ENCODE measurements at regions not wholly inside any gene's neighbourhood (a gene's known extent, or its start where the extent isn't known, plus 50 kb on each side); places are given as distances from the start of the nearest gene placed in this dataset.

DNA sequence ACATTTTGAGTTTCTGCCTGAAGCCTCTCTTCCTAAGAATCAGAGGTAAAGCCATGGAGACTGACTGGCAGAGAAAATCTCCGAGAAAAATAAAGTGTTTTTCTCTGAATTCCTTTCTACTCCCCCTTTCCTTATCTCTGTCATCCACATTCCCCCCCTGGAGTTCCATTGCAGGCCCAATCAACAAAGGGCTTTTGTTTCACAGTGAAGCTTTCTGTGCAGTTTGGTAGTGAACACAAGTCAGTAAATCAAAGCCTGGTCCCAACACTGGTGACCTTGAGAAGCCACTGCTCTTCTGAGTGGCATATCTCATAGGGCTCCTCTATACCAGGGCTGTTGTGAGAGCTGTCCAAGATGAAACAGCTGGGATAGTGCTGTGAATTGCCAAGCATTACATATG lies 228.4 kb downstream of the SEC16B start:
- Histone ChIP-seq H3K27me3 (ENCODE audit: control insufficient read depth in 2 of 2, insufficient read depth in 2 of 2, low read length in 2 of 2) (no peaks in the 10 kb centered on the region), H3K9me3 (ENCODE audit: control insufficient read depth in 2 of 2, low read length in 2 of 2) (no peaks in the 10 kb centered on the region), H3K4me1 (ENCODE audit: control insufficient read depth in 2 of 2, insufficient read depth in 2 of 2, low read length in 2 of 2) (no peaks in the 10 kb centered on the region), H3K36me3 (ENCODE audit: control insufficient read depth in 2 of 2, insufficient read depth in 2 of 2, low read length in 2 of 2) (no peaks in the 10 kb centered on the region), H3K27ac (ENCODE audit: low read depth in 2 of 2, low read length in 2 of 2) (no peak overlapping the region), H3K4me3 (ENCODE audit: low read length in 2 of 2) (no peak overlapping the region), H3K9ac (ENCODE audit: low read depth in 1 of 2, low read length in 2 of 2) (no peak overlapping the region)

DNA sequence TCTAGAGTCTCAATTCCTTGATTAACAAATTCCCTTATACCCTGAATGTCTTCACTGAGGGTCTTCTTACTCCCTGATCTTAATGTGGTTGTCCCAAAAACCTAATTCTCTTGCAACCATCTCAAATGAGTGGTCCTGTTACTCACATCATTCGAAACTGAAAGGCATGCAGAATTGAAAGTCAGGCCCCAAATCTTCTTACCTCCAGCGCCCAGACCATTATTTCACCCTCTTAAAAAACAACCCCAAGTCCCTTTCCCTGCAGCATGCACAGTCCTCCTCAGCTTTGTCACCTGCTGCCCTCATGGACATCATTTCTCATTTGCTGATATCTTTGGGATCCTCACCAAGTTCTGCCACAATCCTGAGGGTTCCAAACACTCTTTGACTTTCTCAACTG lies 230.1 kb downstream of the SEC16B start:
- H3K27me3 ChIP-seq (ENCODE audit: control insufficient read depth in 2 of 2, insufficient read depth in 2 of 2, low read length in 2 of 2): no peaks in the 10 kb centered on the region
- no peaks in the 10 kb centered on the region for H3K9me3 ChIP-seq (ENCODE audit: control insufficient read depth in 2 of 2, low read length in 2 of 2)
- no peak overlapping the region for H3K27ac ChIP-seq (ENCODE audit: low read depth in 2 of 2, low read length in 2 of 2)
- no peaks in the 10 kb centered on the region for H3K4me1 ChIP-seq (ENCODE audit: control insufficient read depth in 2 of 2, insufficient read depth in 2 of 2, low read length in 2 of 2)
- H3K36me3 ChIP-seq (ENCODE audit: control insufficient read depth in 2 of 2, insufficient read depth in 2 of 2, low read length in 2 of 2): no peaks in the 10 kb centered on the region
- H3K4me3 ChIP-seq (ENCODE audit: low read length in 2 of 2): no peak overlapping the region
- H3K9ac ChIP-seq (ENCODE audit: low read depth in 1 of 2, low read length in 2 of 2): no peak overlapping the region

- H3K27me3 ChIP-seq (ENCODE audit: control insufficient read depth in 2 of 2, insufficient read depth in 2 of 2, low read length in 2 of 2): no peaks in the 10 kb centered on the region
- no peaks in the 10 kb centered on the region for H3K9me3 ChIP-seq (ENCODE audit: control insufficient read depth in 2 of 2, low read length in 2 of 2)
- H3K9ac ChIP-seq (ENCODE audit: low read depth in 1 of 2, low read length in 2 of 2): no peak overlapping the region
- H3K36me3 ChIP-seq (ENCODE audit: control insufficient read depth in 2 of 2, insufficient read depth in 2 of 2, low read length in 2 of 2): no peaks in the 10 kb centered on the region
- H3K4me1 ChIP-seq (ENCODE audit: control insufficient read depth in 2 of 2, insufficient read depth in 2 of 2, low read length in 2 of 2): no peaks in the 10 kb centered on the region
- no peak overlapping the region for H3K4me3 ChIP-seq (ENCODE audit: low read length in 2 of 2)
- no peak overlapping the region for H3K27ac ChIP-seq (ENCODE audit: low read depth in 2 of 2, low read length in 2 of 2)
Measured at GRCh38 chr1:177737456-177737855, 232.4 kb downstream of the SEC16B start.

DNA sequence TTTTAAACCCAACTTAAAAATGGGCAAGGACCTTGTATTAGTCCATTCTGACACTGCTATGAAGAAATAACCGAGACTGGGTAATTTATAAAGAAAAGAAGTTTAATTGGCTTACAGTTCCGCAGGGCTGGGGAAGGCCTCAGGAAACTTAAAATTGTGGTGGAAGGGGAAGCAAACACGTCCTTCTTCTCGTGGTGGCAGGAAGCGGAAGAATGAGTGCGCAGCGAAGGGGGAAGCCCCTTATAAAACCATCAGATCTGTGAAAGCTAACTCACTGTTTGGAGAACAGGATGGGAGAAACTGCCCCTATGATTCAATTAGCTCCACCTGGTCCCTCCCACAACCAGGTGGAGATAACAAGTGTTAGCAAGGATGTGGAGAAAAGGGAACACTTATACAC lies 237.7 kb downstream of the SEC16B start:
- no peaks in the 10 kb centered on the region for H3K27me3 ChIP-seq (ENCODE audit: control insufficient read depth in 2 of 2, insufficient read depth in 2 of 2, low read length in 2 of 2)
- no peak overlapping the region for H3K9ac ChIP-seq (ENCODE audit: low read depth in 1 of 2, low read length in 2 of 2)
- H3K4me1 ChIP-seq (ENCODE audit: control insufficient read depth in 2 of 2, insufficient read depth in 2 of 2, low read length in 2 of 2): no peaks in the 10 kb centered on the region
- H3K9me3 ChIP-seq (ENCODE audit: control insufficient read depth in 2 of 2, low read length in 2 of 2): no peaks in the 10 kb centered on the region
- H3K4me3 ChIP-seq (ENCODE audit: low read length in 2 of 2): no peak overlapping the region
- no peaks in the 10 kb centered on the region for H3K36me3 ChIP-seq (ENCODE audit: control insufficient read depth in 2 of 2, insufficient read depth in 2 of 2, low read length in 2 of 2)
- H3K27ac ChIP-seq (ENCODE audit: low read depth in 2 of 2, low read length in 2 of 2): no peak overlapping the region

DNA sequence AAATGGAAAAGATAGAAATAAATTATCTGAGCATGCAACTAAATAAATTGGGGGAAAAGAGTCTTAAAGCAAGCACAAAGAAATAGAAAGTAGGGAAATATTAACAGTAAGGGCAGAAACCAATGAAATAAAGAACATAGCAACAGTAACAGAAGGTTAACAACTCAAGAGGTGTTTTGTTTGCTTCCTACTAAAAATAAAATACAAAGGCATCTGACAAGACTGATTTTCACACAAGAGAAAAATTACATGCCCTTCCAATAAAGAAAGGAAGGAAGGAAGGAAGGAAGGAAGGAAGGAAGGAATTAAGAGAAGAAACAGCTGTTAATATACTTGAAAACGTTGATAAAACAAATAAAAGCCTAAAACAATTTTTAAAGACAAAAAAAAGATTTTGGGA lies 240.2 kb downstream of the SEC16B start:
- H3K4me1 ChIP-seq (ENCODE audit: control insufficient read depth in 2 of 2, insufficient read depth in 2 of 2, low read length in 2 of 2): no peaks in the 10 kb centered on the region
- no peak overlapping the region for H3K27ac ChIP-seq (ENCODE audit: low read depth in 2 of 2, low read length in 2 of 2)
- no peak overlapping the region for H3K9ac ChIP-seq (ENCODE audit: low read depth in 1 of 2, low read length in 2 of 2)
- H3K9me3 ChIP-seq (ENCODE audit: control insufficient read depth in 2 of 2, low read length in 2 of 2): peaks cover 0 to 3% of the 10 kb centered on the region in 2 donors
- H3K27me3 ChIP-seq (ENCODE audit: control insufficient read depth in 2 of 2, insufficient read depth in 2 of 2, low read length in 2 of 2): no peaks in the 10 kb centered on the region
- H3K4me3 ChIP-seq (ENCODE audit: low read length in 2 of 2): no peak overlapping the region
- H3K36me3 ChIP-seq (ENCODE audit: control insufficient read depth in 2 of 2, insufficient read depth in 2 of 2, low read length in 2 of 2): no peaks in the 10 kb centered on the region

DNA sequence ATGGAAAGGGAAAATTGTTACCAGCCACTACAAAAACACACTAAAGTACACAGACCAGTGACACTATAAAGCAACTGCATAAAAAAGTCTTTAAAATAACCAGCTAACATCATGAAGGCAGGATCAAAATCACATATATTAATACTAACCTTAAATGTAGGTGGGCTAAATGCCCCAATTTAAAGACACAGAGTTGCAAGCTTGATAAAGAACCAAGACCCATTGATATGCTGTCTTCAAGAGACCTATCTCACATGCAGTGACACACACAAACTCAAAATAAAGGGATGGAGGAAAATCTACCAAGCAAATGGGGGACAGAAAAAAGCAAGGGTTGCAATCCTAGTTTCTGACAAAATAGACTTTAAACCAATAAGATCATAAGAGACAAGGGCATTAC lies 246.3 kb downstream of the SEC16B start:
- no peak overlapping the region for H3K27ac ChIP-seq (ENCODE audit: low read depth in 2 of 2, low read length in 2 of 2)
- no peaks in the 10 kb centered on the region for H3K36me3 ChIP-seq (ENCODE audit: control insufficient read depth in 2 of 2, insufficient read depth in 2 of 2, low read length in 2 of 2)
- H3K9ac ChIP-seq (ENCODE audit: low read depth in 1 of 2, low read length in 2 of 2): no peak overlapping the region
- no peak overlapping the region for H3K4me3 ChIP-seq (ENCODE audit: low read length in 2 of 2)
- no peaks in the 10 kb centered on the region for H3K27me3 ChIP-seq (ENCODE audit: control insufficient read depth in 2 of 2, insufficient read depth in 2 of 2, low read length in 2 of 2)
- peaks cover 0 to 3% of the 10 kb centered on the region in 2 donors for H3K9me3 ChIP-seq (ENCODE audit: control insufficient read depth in 2 of 2, low read length in 2 of 2)
- no peaks in the 10 kb centered on the region for H3K4me1 ChIP-seq (ENCODE audit: control insufficient read depth in 2 of 2, insufficient read depth in 2 of 2, low read length in 2 of 2)

- no peak overlapping the region for H3K27ac ChIP-seq (ENCODE audit: low read depth in 2 of 2, low read length in 2 of 2)
Measured at GRCh38 chr1:177710696-177711620, 258.9 kb downstream of the SEC16B start.

DNA sequence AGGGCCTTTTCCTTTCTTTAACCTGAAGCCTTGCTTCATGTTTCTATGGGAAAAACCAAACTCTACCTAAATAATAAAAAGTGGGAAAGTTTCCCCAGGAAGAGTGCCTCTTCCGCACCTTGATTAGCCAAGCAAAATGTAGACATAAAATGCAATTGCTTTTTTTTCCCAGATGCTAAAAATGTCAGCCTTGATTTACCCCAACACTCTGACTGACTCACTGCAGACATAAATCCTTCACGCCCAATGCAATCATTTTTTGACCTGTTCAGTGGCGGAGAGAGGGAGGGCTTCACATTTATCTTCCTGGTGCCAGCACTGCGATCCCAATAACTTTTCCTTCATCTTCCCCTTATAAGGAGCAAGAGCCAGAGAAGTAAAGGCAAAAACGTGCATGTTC lies 261.5 kb downstream of the SEC16B start:
- no peaks in the 10 kb centered on the region for H3K9me3 ChIP-seq (ENCODE audit: control insufficient read depth in 2 of 2, low read length in 2 of 2)
- no peaks in the 10 kb centered on the region for H3K4me1 ChIP-seq (ENCODE audit: control insufficient read depth in 2 of 2, insufficient read depth in 2 of 2, low read length in 2 of 2)
- H3K4me3 ChIP-seq (ENCODE audit: low read length in 2 of 2): no peak overlapping the region
- H3K27ac ChIP-seq (ENCODE audit: low read depth in 2 of 2, low read length in 2 of 2): no peak overlapping the region
- no peaks in the 10 kb centered on the region for H3K27me3 ChIP-seq (ENCODE audit: control insufficient read depth in 2 of 2, insufficient read depth in 2 of 2, low read length in 2 of 2)
- H3K36me3 ChIP-seq (ENCODE audit: control insufficient read depth in 2 of 2, insufficient read depth in 2 of 2, low read length in 2 of 2): no peaks in the 10 kb centered on the region
- H3K9ac ChIP-seq (ENCODE audit: low read depth in 1 of 2, low read length in 2 of 2): no peak overlapping the region

More at GRCh38 chr1:177710696-177711620, 258.9 kb downstream of the SEC16B start:
- no peak overlapping the region for H3K9ac ChIP-seq (ENCODE audit: low read depth in 1 of 2, low read length in 2 of 2)
- H3K4me3 ChIP-seq (ENCODE audit: low read length in 2 of 2): no peak overlapping the region
- no peaks in the 10 kb centered on the region for H3K4me1 ChIP-seq (ENCODE audit: control insufficient read depth in 2 of 2, insufficient read depth in 2 of 2, low read length in 2 of 2)
- no peaks in the 10 kb centered on the region for H3K36me3 ChIP-seq (ENCODE audit: control insufficient read depth in 2 of 2, insufficient read depth in 2 of 2, low read length in 2 of 2)
- no peaks in the 10 kb centered on the region for H3K27me3 ChIP-seq (ENCODE audit: control insufficient read depth in 2 of 2, insufficient read depth in 2 of 2, low read length in 2 of 2)
- H3K9me3 ChIP-seq (ENCODE audit: control insufficient read depth in 2 of 2, low read length in 2 of 2): no peaks in the 10 kb centered on the region

- H3K27ac ChIP-seq (ENCODE audit: low read depth in 2 of 2, low read length in 2 of 2): no peak overlapping the region
- H3K9me3 ChIP-seq (ENCODE audit: control insufficient read depth in 2 of 2, low read length in 2 of 2): no peaks in the 10 kb centered on the region
- no peak overlapping the region for H3K9ac ChIP-seq (ENCODE audit: low read depth in 1 of 2, low read length in 2 of 2)
- no peaks in the 10 kb centered on the region for H3K27me3 ChIP-seq (ENCODE audit: control insufficient read depth in 2 of 2, insufficient read depth in 2 of 2, low read length in 2 of 2)
- no peaks in the 10 kb centered on the region for H3K36me3 ChIP-seq (ENCODE audit: control insufficient read depth in 2 of 2, insufficient read depth in 2 of 2, low read length in 2 of 2)
- H3K4me1 ChIP-seq (ENCODE audit: control insufficient read depth in 2 of 2, insufficient read depth in 2 of 2, low read length in 2 of 2): no peaks in the 10 kb centered on the region
- H3K4me3 ChIP-seq (ENCODE audit: low read length in 2 of 2): no peak overlapping the region
Measured at GRCh38 chr1:177706977-177707376, 262.9 kb downstream of the SEC16B start.

DNA sequence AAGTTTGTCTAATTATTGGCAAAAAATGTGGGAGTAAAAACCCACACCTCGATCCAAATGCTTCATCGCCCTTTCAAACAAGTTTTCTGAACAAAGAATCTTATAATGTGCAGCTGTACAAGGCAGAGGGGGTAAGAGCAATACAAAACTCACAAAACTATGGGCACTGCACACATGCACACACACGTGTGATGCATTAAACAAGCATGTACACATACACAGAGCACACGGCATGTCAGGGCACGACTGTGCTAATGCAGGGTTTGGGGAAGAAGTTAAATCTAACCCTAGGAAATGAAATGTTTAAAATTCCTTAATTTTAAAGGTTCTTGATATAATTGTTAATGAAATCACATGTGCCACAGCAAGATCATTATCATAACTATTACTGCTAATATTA lies 264.0 kb downstream of the SEC16B start:
- H3K4me3 ChIP-seq (ENCODE audit: low read length in 2 of 2): no peak overlapping the region
- H3K27ac ChIP-seq (ENCODE audit: low read depth in 2 of 2, low read length in 2 of 2): no peak overlapping the region
- no peaks in the 10 kb centered on the region for H3K9me3 ChIP-seq (ENCODE audit: control insufficient read depth in 2 of 2, low read length in 2 of 2)
- H3K27me3 ChIP-seq (ENCODE audit: control insufficient read depth in 2 of 2, insufficient read depth in 2 of 2, low read length in 2 of 2): no peaks in the 10 kb centered on the region
- no peak overlapping the region for H3K9ac ChIP-seq (ENCODE audit: low read depth in 1 of 2, low read length in 2 of 2)
- H3K4me1 ChIP-seq (ENCODE audit: control insufficient read depth in 2 of 2, insufficient read depth in 2 of 2, low read length in 2 of 2): no peaks in the 10 kb centered on the region
- H3K36me3 ChIP-seq (ENCODE audit: control insufficient read depth in 2 of 2, insufficient read depth in 2 of 2, low read length in 2 of 2): no peaks in the 10 kb centered on the region

Measured in mucosa of rectum (tissue), 2 donors.